Calu3 (cell line): ENCODE measurements at regions not wholly inside any gene's neighbourhood (a gene's known extent, or its start where the extent isn't known, plus 50 kb on each side); places are given as distances from the start of the nearest gene placed in this dataset.
"Not testable (repeated sequence)": the region's sequence is repeated elsewhere in the genome, so short reads cannot be mapped to it uniquely, and the experiment has no call there.

Source experiments
- BruUV-seq: library from RNA; stranded (reverse); fragments of 400-500 nt; replicated peaks from 2 replicates; lab custom pipeline; 2021; lab: Mats Ljungman, UMichigan
- CTCF ChIA-PET: fragments of 300-600 bp; sonication (Branson Sonifier 250); formaldehyde crosslinking; loops from one replicate; lab custom pipeline; 2022; ENCODE audit warnings: antibody characterized with exemption; lab: Charles Lee
- DNase-seq: peaks from one replicate; pipeline ENCODE4 v3.0.0; 2022
- H3K27ac Mint-ChIP-seq: one replicate; pipeline ENCODE4 v1.8.0; 2022; ENCODE audit warnings: mixed read lengths; ENCODE audit not compliant: unreplicated experiment
- H3K27me3 Mint-ChIP-seq: one replicate; pipeline ENCODE4 v1.8.0; 2022; ENCODE audit warnings: mixed read lengths; ENCODE audit not compliant: unreplicated experiment
- H3K36me3 Mint-ChIP-seq: one replicate; pipeline ENCODE4 v1.8.0; 2022; ENCODE audit warnings: mild to moderate bottlenecking, moderate library complexity, mixed read lengths; ENCODE audit not compliant: insufficient read depth, unreplicated experiment
- H3K4me1 Mint-ChIP-seq: one replicate; pipeline ENCODE4 v1.8.0; 2022; ENCODE audit warnings: mild to moderate bottlenecking, low read depth, mixed read lengths; ENCODE audit not compliant: unreplicated experiment
- H3K4me3 Mint-ChIP-seq: one replicate; pipeline ENCODE4 v1.8.0; 2022; ENCODE audit warnings: mild to moderate bottlenecking, low read depth, moderate library complexity, mixed read lengths; ENCODE audit not compliant: unreplicated experiment
- H3K9me3 Mint-ChIP-seq: one replicate; pipeline ENCODE4 v1.8.0; 2022; ENCODE audit warnings: low read depth, mixed read lengths; ENCODE audit not compliant: unreplicated experiment
- CTCF ChIP-seq: fragments of 200-600 bp; IDR thresholded peaks from one replicate; pipeline ENCODE4 v1.8.0; 2022; ENCODE audit warnings: antibody characterized with exemption; ENCODE audit not compliant: unreplicated experiment
- intact Hi-C: fragments of 100-400 bp; cut with micrococcal nuclease; formaldehyde crosslinking; loops from one replicate; pipeline ENCODE4 v1.10.0; 2022; ENCODE audit not compliant: unreplicated experiment

DNA sequence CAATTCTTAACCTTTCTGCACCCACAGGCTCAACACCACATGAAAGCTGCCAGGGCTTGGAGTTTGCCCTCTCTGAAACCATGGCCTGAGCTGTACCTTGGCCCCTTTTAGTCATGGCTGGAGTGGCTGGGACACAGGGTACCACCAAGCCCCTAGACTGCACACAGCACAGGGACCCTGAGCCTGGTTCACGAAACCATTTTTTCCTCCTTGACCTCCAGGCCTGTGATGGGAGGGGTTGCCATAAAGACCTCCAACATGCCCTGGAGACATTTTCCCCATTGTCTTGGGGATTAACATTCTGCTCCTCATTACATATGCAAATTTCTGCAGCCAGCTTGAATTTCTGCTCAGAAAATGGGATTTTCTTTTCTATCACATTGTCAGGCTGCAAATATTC, 113.4 kb downstream of the XPNPEP1 start:
- DNase-seq, H3K4me1 Mint-ChIP-seq, intact Hi-C loops, H3K27ac Mint-ChIP-seq, H3K27me3 Mint-ChIP-seq, CTCF ChIA-PET, H3K9me3 Mint-ChIP-seq, BruUV-seq, H3K36me3 Mint-ChIP-seq, H3K4me3 Mint-ChIP-seq: not testable (repeated sequence)

- H3K27ac Mint-ChIP-seq, DNase-seq, H3K9me3 Mint-ChIP-seq, H3K4me3 Mint-ChIP-seq, CTCF ChIA-PET, intact Hi-C loops, H3K36me3 Mint-ChIP-seq, H3K4me1 Mint-ChIP-seq, H3K27me3 Mint-ChIP-seq, BruUV-seq: not testable (repeated sequence)
Observed at GRCh38 chr10:109801191-109801590, 122.1 kb downstream of the XPNPEP1 start.

GRCh38 chr10:109790647-109791046, 132.7 kb downstream of the XPNPEP1 start:
- Mint-ChIP-seq H3K4me3 (no peak overlapping the region), H3K27me3 (no peaks in the 10 kb centered on the region), H3K36me3 (peaks cover 4% of the 10 kb centered on the region), H3K4me1 (no peaks in the 10 kb centered on the region), H3K27ac (no peak overlapping the region), H3K9me3 (no peaks in the 10 kb centered on the region)
- no TSS peak for BruUV-seq
- CTCF ChIA-PET = no interaction called here
- no peak for TF ChIP-seq CTCF
- intact Hi-C loops = no loop called here
- DNase-seq = no peak

GRCh38 chr10:109784236-109784635, 139.1 kb downstream of the XPNPEP1 start:
- Mint-ChIP-seq H3K27ac (no peak overlapping the region), H3K36me3 (no peaks in the 10 kb centered on the region), H3K4me3 (no peak overlapping the region), H3K4me1 (no peaks in the 10 kb centered on the region), H3K9me3 (no peaks in the 10 kb centered on the region), H3K27me3 (peaks cover 18% of the 10 kb centered on the region)
- TF ChIP-seq CTCF = no peak
- intact Hi-C loops = no loop called here
- CTCF ChIA-PET = no interaction called here
- BruUV-seq = no TSS peak
- no peak for DNase-seq

DNA sequence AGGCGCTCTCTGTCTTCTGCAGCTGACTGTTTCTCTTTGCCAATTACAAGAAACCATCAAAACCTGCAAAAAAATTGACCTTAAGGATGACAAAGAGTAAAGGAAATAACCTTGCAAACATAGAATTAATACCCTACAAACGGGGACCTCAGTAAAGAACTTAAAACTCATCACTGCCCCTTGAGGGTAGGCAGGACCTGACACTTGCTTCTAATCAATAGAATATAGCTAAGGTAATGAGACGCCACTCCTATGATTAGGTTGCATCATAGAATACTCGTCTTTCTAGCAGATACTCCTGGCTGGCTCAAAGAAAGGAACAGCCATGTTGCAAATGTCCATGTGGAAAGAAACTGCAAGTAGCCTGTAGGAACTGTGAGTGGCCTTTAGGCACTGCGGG, 140.0 kb downstream of the XPNPEP1 start:
- H3K4me1 Mint-ChIP-seq = no peaks in the 10 kb centered on the region
- H3K9me3 Mint-ChIP-seq = no peaks in the 10 kb centered on the region
- intact Hi-C loops = no loop called here
- no peak overlapping the region for H3K4me3 Mint-ChIP-seq
- no TSS peak for BruUV-seq
- no peak for DNase-seq
- H3K27me3 Mint-ChIP-seq = peaks cover 25% of the 10 kb centered on the region
- H3K27ac Mint-ChIP-seq = no peak overlapping the region
- CTCF ChIA-PET = no interaction called here
- no peak for TF ChIP-seq CTCF
- H3K36me3 Mint-ChIP-seq = no peaks in the 10 kb centered on the region
